ENCODE measurements at regions not wholly inside any gene's neighbourhood (a gene's known extent, or its start where the extent isn't known, plus 50 kb on each side); places are given as distances from the start of the nearest gene placed in this dataset.

DNA sequence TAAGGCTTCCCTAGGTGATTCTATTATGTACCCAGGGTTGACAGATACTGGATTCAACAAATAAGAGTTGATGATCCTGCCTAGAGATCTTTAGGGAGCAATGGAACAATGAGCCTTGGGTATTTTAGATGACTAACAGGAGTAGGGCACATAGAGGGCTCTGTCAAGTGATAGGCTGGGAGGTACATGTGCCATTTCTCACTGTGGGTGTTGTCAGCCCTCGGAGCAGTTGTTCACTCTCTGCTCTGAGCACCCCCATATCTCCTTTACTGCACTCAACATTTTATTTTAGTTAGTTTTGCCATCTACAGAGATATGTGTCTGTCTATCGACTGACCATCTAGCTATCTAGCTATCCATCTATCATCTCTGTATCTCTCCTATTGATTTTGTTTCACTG lies 950.6 kb downstream of the TYW1 start:
- no peak for DNase-seq

DNA sequence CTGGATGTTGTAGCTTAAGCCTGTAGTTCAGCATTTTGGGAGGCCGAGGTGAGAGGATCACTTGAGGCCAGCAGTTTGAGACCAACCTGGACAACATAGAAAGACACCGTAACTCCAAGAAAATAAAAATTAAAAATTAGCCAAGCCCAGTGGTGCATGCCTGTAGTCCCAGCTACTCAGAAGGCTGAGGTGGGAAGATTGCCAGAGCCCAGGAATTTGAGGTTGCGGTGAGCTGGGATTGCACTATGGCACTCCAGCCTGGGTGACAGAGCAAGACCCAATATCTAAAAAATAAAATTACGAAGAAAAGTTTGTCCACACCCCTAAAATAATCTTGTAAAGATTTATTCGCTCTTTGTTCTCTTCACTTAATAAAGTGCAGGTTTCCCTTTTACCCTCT lies 951.0 kb downstream of the TYW1 start:
- no peak for DNase-seq

DNA sequence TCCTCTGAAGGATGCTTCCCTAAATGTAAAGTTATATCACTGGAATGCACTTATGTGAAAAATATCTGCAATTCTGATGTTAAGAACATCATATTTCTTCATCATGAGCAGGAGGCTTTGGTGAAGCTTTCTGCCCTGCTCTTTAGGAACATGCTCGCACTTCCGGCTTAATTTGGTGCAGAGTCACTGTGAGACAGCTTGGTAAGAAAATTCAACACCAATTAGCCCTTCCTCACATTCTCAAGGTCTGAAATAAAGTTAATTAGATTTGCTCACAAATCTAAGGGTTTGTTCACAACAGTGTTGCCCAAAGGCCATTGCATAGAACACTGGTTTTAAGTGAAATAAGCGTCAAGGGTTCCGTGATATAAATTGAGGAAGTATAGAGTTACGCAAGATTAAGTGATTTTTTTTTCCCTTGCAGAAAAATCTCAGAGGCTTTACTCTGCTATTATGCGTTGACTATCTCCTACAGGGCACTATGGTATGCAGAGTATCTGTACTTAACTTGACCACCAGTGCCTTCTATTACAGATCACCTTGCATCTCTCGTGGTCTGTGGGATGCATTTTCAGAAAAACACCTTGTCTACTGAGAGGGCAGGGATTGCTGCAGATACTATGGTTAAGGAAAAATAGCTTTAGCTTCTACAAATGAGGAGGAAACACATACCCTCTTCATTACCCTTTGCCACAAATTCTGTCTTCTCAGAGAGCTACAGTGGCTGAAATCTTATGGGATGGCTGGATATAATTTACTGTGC lies 953.9 kb downstream of the TYW1 start:
- DNase-seq, result no peak

DNA sequence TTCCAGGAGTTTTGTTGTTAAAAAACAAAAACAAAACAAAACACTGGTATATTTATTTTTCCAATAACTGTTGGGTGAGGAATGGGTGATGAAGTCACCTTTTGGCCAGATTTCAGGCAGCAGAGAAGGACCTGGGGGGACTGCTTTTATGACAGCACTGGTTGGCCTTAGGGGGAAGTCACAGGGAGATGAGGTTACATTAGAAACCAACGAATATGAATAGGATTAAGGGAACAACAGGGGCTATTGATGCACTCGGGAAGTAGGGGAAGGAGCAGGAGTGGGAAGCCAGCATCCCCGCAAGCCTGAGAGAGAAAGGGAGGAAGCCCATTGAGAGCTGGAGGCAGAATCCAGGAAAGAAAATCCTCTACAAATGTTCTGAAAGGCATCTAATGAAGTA lies 958.4 kb downstream of the TYW1 start:
- DNase-seq, result no peak

DNA sequence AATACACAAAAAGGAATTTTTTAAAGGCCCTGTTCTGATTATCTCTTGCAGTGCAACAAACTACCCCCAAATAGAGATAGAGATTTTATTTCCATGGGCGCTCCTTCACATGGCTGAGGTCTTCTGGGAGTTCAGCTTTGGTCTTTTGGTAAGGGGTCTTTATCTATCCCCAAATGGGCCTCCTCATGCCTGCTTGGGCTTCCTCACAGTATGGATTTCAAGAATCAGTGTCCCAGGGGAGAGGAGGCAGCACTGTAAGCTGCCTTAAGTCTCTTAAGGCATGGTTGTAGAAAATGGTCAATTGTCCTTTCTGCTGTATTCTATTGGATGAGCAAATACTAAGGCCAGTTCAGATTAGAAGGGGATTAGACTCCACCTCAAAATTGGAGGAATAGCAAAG lies 966.2 kb downstream of the TYW1 start:
- no peak for DNase-seq

DNA sequence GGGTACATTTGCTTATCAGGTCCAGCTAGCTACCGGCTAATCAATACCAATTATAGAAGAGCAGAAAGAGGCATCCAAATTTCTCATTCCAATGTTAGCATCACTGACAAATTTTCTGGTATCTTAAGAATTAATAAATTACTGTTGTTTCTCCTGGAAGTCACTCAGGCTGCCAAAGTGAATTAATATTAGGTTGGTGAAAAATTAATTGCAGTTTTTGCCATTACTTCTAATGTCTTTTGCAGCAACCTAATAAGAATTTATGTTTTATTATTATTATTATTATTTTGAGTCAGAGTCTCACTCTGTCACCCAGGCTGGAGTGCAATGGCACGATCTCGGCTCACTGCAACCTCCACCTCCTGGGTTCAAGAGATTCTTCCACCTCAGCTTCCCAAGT lies 979.9 kb downstream of the TYW1 start:
- no peak for DNase-seq

DNA sequence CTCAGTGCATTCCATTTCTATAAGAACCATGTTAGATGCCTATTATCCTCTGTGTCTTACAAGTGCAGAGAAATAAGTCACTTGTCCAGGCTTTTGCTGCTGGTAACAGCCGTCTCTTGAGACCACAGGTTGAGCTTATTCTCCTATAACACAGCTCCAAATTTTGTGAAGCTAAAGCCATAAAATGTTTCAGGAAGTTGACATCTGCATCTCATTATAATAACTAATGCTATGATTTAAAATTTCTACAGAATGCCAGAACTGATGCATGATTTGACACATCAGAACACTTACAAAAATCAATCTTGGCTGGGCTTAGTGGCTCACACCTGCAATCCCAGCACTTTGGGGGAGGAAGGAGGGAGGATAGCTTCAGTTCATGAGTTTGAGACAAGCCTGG lies 986.9 kb downstream of the TYW1 start:
- no peak for DNase-seq

DNA sequence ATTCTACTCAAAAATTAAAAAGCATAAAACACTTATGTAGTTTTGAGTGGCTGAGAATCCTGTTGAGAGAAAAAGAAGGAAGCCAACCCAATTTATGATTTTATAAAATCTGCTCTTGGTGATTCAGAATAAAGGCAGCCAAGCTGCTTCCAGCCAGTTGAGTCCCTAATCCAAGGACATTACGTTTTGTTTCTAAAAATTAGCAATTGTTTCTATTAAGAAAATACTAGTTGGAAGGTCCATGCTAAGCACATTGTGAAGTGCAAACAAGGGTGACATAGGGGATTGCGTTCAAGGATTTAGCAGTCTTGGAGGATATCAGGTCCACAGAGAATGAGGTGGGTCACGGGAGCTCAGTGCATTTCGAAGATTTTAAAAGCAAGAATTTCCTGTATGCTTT lies 987.7 kb downstream of the TYW1 start:
- DNase-seq, result no peak

DNA sequence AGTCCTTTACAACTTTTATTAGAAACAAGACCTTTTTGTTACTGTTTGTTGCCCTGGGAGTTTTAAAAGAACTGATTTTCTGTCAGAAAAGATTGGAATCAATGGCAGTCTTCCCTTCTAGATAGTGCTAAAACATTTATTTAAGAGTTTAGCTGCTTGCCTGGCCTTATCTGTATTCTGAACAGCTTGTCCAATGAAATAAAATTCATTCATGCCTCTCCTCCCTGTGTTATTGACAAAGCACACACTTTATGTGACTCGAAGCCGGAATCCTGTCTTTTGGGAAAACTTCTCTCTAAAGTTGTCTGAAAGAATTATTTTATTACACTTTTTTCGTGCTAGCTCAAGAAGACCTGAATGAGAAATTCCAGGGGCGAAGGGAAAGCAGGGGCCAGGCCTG lies 992.5 kb downstream of the TYW1 start:
- no peak for DNase-seq

DNA sequence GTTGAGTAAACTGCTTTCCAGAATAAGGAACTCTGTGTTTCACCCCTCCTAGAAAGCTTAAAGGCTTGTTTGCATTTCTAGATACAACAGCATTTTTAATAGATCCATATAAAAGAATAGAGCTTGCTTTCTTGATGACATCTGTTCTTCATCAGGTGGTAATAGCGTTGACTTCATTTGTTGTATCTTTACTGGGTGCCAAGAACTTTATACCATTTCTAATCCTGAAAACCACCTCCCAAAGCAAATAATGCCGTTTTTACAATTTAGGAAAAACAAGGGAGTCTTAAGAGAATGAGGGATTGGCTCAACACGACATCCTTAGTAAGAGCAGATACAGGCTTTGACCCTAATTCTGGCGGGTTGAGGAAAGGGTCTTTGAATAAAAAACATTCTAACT lies 993.4 kb downstream of the TYW1 start:
- DNase-seq, result no peak

DNA sequence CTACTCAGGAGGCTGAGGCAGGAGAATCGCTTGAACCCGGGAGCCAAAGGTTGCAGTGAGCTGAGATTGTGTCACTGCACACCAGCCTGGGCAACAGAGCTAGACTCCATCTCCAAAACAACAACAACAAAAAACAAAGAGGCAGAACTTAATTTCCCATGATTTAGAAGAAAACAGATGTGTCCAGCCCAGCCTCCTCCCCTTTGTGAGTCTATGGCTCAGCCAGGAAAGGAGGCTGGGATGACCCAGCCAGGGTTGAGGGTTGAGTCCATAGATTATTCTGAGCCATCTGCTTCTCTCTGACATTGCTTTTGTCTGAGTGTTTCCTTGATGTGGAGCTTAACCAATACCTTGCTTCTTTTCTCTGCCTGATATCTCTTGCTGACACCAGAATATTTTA lies 994.1 kb downstream of the TYW1 start:
- no peak for DNase-seq

DNA sequence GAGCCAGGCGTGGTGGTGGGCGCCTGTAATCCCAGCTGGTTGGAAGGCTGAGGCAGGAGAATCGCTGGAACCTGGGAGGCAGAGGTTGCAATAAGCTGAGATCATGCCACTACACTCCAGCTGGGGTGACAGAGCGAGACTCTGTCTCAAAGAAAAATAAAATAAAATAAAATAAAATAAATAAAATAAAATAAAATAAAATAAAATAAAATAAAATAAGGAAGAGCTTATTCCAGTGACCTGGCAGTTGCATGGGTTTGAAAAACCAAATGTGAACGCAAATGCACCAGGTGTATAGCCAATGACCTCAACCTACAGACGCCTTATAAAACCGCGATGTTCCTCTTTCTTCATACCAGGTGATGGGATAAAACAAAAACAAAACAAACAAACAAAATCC lies 995.7 kb downstream of the TYW1 start:
- DNase-seq, result no peak

DNA sequence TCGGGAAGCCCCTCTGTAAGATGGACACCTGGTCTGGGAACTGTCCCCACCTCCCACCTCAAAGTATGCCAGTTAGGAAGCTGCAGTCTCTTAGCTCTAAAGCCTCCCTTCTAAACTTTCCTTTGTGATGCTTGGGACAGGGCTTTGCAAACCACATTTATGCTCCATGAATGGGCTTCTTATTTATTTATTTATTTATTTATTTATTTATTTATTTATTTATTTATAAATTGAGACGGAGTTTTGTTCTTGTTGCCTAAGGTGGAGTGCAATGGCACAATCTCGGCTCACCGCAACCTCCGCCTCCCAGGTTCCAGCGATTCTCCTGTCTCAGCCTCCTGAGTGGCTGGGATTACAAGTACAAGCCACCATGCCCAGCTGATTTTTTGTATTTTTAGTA lies 1009.4 kb downstream of the TYW1 start:
- DNase-seq, result no peak

DNA sequence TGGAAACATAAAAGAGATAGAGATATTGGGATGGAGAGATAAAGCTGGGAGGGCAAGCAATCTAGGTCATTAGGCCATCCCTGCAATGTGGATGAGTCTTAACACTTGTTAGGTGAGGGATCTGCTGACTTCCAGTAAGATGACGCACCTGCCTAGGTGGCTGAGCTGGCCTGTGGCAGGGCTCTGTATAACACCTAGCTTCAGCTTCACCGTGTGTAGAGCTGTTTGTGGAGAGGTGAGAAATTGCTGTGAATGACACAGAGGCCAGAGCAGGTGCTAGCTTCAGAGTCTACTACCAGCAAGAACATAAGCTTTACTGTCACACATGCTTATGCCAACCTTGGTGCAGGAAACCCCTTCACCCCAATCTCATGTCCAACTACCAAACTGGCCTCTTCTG lies 1010.0 kb downstream of the TYW1 start:
- no peak for DNase-seq

DNA sequence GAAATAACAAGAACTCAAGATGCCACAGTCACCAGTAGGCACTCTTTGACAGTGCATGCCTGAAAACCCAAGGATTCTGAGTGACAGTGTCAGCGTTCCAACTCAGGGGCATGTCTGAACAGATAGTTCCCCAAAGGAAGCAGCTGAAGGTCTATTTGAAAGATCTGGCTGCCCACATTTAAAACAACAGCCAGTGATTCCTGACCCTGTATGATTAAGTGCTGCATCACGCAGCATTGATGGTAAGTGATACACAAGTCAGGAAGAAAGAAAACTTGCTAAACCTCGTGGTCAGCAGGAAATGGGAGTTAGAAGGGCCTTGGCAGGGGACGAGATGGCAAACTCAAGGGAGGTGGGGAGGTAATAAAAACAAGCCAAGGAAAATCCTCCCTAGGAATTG lies 1013.1 kb downstream of the TYW1 start:
- no peak for DNase-seq

DNA sequence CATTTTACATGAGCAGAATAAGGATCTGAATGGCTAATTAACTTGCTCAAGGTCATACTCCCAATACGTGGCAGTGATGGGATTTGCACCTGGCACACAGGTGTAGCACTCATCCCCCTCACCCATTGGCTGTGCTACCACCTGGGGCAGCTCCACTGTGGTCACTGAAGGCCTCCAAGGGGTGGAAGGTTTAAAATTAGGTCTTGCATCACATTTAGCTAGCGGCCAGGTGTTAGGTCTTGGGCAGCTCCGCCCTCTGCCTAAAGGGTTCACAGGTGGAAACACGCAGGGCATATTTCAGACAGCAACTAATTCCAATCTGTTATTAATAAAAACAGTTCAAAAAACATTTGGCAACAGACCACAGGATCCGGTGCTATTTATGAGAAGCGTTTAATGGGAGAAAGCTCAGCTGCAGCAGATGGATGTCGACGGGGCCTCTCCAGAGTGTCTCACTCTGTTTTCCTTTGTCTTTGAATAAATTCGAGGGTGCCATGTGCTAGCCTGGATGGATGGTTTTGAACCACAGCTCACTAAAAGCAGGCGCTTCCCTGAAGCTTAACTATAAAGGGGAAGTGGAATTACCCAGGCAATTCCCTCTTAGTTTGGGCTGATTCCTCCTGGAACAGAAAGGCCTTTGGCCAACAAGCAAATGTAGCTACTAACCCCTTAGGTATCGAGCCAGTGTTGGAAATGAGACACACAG lies 1017.6 kb downstream of the TYW1 start:
- no peak for DNase-seq

DNA sequence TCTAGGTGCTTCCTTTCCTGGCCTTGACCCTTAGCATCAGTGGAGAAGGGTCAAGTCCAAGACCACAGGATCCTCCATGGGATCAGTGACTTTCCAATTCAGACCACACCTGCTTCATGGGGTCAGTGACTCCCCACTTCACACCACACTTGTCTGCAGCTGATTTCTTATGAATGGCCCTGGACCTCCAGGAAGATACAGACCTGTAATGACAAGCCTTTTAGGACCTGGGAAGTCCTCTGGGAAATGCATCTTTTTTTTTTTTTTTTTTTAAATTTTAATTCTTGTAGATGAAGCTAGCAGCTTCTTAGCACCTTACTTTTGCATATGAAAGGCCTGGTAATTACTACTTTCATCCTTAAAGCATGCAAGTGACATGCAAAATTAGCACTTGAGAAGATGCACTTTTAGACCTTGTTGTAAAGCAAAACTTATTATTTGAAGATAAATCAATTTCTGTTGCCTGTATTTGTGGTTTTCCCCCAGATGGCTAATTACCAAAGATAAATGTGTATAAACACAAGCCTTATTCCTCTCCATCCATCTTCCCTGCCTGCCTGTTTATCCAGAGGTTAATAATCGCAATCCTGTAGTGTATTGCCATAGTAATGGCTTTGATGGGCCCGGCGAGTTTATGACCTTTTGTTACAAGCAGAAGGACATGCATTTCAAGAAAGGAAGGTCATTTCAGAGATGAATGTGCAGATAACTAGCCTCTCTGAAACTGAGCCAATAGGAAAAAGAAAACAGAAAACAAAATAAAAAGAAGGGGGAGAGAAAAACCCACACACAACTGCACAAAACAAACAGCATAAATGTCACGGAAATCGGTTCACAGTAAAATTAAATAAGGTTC lies 1018.7 kb downstream of the TYW1 start:
- no peak for DNase-seq

DNA sequence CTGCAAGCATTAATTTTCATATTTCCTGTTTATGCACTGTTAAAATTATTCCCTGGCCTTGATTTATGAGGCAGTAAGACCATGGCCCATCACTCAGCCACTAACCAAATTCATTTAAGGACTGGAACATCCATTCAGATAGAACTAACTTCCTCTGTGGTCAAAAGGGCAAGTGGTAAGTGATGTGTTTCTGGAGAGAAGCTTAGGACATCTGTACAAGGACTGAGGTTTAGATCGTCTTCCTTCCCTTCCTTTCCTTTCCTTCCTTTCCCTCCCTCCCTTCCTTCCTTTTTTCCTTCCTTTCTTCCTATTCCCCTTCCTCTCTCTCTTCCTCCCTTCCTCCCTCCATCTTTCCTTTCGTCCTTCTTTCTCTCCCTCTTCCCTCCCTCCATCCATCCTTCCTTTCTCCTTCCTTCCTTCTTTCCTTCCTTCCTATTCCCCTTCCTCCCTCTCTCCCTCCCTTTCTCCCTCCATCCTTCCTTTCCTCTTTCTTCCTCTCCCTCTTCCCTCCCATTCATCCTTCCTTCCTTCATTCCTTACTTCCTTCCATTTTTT lies 1019.4 kb downstream of the TYW1 start:
- no peak for DNase-seq

DNA sequence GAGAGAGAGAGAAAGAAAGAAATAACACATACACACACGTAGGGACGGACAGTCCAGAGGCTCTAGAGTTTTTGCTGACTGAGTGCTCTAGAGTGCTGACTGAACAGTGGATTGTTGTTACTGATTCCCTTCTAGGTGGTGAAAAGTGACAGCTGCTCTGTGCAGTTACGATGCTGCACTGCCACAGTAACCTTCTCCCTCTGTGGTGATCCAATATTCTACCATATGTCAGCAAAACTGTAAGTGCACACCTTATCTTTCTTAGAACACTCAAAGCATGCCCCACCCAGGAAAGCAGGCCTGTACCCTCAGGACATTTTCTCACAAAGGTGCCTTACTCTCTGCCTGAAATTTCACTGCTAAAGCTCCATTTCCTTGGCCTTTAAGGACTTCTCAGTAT lies 1023.5 kb downstream of the TYW1 start:
- DNase-seq, result no peak

DNA sequence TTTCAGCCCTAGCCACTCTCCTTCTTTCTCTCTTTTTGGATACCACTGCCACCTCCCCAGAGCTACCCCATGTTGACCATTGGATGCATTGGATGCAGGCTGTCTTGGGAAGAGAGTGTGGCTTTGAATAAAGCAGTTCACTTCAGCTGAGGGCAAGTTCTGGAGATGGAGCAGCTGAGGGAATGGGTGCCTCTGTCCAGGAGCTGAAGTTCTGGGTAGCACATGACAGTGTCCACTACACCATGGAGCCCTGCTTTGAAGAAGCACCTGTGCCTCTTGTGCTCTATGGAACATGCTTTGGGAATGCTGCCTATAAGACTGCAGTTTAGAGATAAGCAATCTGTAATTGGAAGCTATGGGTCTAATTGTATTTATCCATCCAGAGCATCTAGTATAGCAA lies 1028.7 kb downstream of the TYW1 start:
- DNase-seq, result no peak

DNA sequence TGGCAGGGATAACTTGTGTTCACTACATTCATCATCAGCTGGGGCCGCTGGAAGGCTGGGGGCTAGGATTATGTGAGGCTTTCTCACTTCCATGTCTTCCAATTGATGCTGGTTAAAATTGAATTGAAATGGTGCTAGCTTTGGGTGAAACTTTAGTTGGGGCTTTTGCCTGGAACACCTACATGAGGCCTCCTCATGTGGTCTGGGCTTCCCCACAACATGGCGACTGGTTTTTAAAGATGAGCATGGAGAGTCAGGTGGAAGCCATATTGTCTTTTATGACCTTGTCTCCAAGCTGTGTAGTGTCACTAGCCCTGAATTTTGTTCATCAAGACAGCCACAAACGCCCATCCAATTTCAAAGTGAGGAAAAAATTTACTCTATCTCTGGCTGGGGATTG lies 1033.9 kb downstream of the TYW1 start:
- DNase-seq, result no peak

DNA sequence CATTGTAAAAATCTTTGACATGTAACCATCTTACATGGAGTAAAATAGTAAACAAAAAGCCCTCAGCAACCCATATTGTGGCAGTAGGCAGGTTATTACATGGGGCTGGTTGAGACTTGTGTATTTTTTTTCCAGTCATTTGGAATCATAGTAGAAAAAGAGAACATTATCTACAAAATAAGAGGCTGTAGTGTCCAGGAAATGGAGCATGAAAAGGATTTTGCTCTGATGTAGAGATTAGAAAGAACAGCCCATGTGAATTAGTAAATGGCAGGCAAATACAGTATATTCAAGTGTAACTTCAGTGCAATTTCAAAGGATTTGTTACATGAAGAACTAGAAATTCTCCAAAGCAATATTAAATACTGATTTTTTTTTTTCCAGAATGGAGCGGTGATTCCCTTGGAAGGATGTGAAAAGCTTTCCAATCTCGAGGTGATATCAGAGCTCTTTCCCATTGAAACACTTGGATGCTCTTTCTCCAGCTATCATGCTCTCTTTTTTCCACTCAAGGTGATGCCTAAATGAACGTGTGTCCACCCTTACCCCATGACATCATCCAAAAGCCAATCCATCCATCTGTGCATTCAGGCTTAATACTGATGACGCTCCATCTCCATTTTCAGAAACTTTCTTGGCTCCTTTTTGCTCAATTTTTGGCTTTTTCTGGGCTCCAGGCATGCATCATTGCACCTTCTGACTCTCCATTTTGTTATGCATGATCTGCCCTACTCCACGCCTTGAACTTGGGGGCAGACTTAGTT lies 1034.7 kb downstream of the TYW1 start:
- no peak for DNase-seq
